ENCODE measurements at regions not wholly inside any gene's neighbourhood (a gene's known extent, or its start where the extent isn't known, plus 50 kb on each side); places are given as distances from the start of the nearest gene placed in this dataset.

DNA sequence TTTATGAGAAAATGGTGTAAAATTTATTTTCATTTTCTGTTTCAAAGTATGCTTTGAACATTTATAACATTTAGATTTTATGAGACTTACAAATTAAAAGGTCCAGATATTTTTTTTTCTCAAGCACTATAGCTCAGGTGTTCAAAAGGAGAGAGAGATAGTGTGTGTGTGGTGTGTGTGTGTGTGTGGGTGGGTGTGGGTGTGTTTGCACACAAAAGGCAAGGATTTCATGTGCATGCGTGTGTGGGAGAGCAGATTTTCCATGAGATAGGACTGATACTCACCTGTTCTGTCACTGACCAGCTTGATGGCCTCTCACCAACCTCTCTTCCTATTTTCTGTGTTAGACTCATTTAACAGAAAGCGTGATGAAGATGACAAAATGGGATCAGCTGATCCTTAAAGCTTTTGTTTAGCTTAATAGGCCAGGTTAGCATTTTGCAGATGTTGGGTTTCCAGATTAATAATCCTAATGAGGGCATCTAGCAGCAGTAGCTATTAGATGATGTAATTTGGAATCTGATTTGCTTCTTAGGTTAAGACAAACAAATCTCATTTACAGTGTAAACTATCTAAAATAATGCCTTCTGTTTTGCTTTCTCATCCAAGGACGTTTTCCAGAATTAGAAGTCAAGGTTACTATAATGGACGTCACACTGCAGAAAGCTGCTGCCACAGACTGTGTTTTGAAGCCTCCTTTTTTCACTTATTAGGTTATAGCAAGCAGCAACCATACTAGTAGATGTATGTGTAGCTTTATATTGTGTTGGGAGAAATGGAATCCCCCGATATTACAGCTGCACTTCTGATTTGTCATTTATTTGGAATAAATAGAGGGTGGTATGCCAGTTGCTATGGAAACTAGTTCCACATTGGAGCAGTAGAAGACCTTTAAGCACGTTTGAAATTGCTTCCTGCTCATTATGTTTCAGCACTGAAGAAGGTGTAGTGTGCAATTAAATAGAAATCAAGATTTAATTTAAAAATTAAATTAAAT is 355.6 kb downstream of the TAF11L14 start:
- H3K4ac ChIP-seq (replicated peaks; ENCODE audit: insufficient read length, low read depth, low read length), result no peak overlapping the region
- no peak overlapping the region for H2AK5ac ChIP-seq (ENCODE audit: low read depth, low read length)
- H2BK120ac ChIP-seq (replicated peaks; ENCODE audit: low read depth, low read length), result no peak overlapping the region
- H3K9me3 ChIP-seq (ENCODE audit: insufficient read depth in 2 of 2, low read depth in 1 of 2, low read length in 1 of 2), result no peaks in the 10 kb centered on the region
- H3K27ac ChIP-seq (ENCODE audit: low read depth, low read length), result no peak overlapping the region
- 88% methylated on average over 6 of the region's 6 CpGs; no CpG with 5 or more reads in 1 of the 2 experiments for WGBS, 2 experiments (ENCODE audit: extremely low coverage in 1 of 2, insufficient coverage in 1 of 2, insufficient read length in 1 of 2, insufficient replicate concordance in 2 of 2, low coverage in 1 of 2, low lambda C conversion rate in 2 of 2, missing lambda C conversion rate in 1 of 2)
- CTCF ChIA-PET (ENCODE audit: partially characterized antibody), result interaction anchor here (0.9 to 1.3 kb wide), 4 partner anchors 10 to 38 kb away, joined by 3 to 5 read pairs (median 4); no protein-coding TSS in a partner anchor
- H3K14ac ChIP-seq (ENCODE audit: insufficient read length), result no peak overlapping the region
- no peak overlapping the region for H2BK5ac ChIP-seq (ENCODE audit: low read depth, low read length)
- no peaks in the 10 kb centered on the region for H3K27me3 ChIP-seq (replicated peaks in 1 of 4; ENCODE audit: control insufficient read depth in 3 of 4, extremely low read depth in 1 of 4, insufficient read depth in 3 of 4, low read length in 3 of 4)
- no peak overlapping the region for H2BK15ac ChIP-seq (ENCODE audit: low read length)
- no peak overlapping the region for H3K9ac ChIP-seq (replicated peaks in 1 of 4; ENCODE audit: extremely low read depth in 1 of 4, low read depth in 3 of 4, low read length in 3 of 4)
- no peak overlapping the region for H3K23ac ChIP-seq (ENCODE audit: insufficient read length)
- H3K4me1 ChIP-seq (replicated peaks in 1 of 4; ENCODE audit: control insufficient read depth in 3 of 4, insufficient read depth in 4 of 4, low read length in 3 of 4), result peaks cover 0 to 3% (median 0%) of the 10 kb centered on the region in 4 experiments; a peak in 2 of 7 replicates
- H3K79me2 ChIP-seq (ENCODE audit: control insufficient read depth in 1 of 2, insufficient read depth in 2 of 2, low read length in 2 of 2), result no peaks in the 10 kb centered on the region
- no peak overlapping the region for H3K4me3 ChIP-seq (ENCODE audit: extremely low read depth in 1 of 4, insufficient read depth in 2 of 4, low read depth in 3 of 4, low read length in 4 of 4)
- H2BK12ac ChIP-seq (ENCODE audit: low read depth, low read length), result no peak overlapping the region
- H2AFZ ChIP-seq (ENCODE audit: low read length), result no peak overlapping the region
- H3K79me1 ChIP-seq (ENCODE audit: low read depth, low read length), result no peaks in the 10 kb centered on the region
- H4K8ac ChIP-seq (ENCODE audit: extremely low read depth, insufficient read depth, low read length), result no peak overlapping the region
- no peaks in the 10 kb centered on the region for H3K23me2 ChIP-seq (ENCODE audit: low read depth, low read length)
- H4K91ac ChIP-seq (replicated peaks; ENCODE audit: insufficient read length, low read length), result no peak overlapping the region
- POLR2A ChIA-PET (ENCODE audit: partially characterized antibody), result no interaction called here
- TF ChIP-seq POU5F1 (IDR thresholded peaks at IDR 0.05; ENCODE audit: low read depth, low read length) (no peak), GABPA (IDR thresholded peaks at IDR 0.05; ENCODE audit: borderline replicate concordance, insufficient read depth, low read length) (no peak), TAF1 (IDR thresholded peaks at IDR 0.05; ENCODE audit: low read depth, low read length) (no peak), SP1 (IDR thresholded peaks at IDR 0.05; ENCODE audit: low read depth, low read length) (no peak), BRCA1 (IDR thresholded peaks at IDR 0.05; ENCODE audit: low read depth, low read length) (no peak), SUZ12 (IDR thresholded peaks at IDR 0.05; ENCODE audit: low read length) (no peak), NANOG (IDR thresholded peaks at IDR 0.05; ENCODE audit: insufficient read depth, low read depth, low read length, poor library complexity, severe bottlenecking) (no peak), TAF7 (optimal IDR thresholded peaks at IDR 0.05; ENCODE audit: borderline replicate concordance, low read depth, low read length) (no peak)
- H3K36me3 ChIP-seq (ENCODE audit: control insufficient read depth in 2 of 4, insufficient read depth in 4 of 4, low read length in 3 of 4), result no peaks in the 10 kb centered on the region
- H4K5ac ChIP-seq (ENCODE audit: insufficient read length, low read depth, low read length), result no peak overlapping the region
- H3K18ac ChIP-seq (ENCODE audit: extremely low read depth, low read length), result no peak overlapping the region
- DNase-seq (ENCODE audit: low read depth in 1 of 2, low spot score in 2 of 2) (no peak), FAIRE-seq (no peak)
- no peak overlapping the region for H2BK20ac ChIP-seq (ENCODE audit: low read length)
- H4K20me1 ChIP-seq (replicated peaks in 1 of 2; ENCODE audit: control insufficient read depth in 1 of 2, insufficient read depth in 2 of 2, low read length in 2 of 2), result no peaks in the 10 kb centered on the region
- no peak overlapping the region for H3K56ac ChIP-seq (replicated peaks; ENCODE audit: insufficient read length, low read depth, low read length)
- H3K4me2 ChIP-seq (ENCODE audit: insufficient read depth in 1 of 2, low read depth in 2 of 2, low read length in 2 of 2), result no peak overlapping the region

Data from H1 (cell line).